Right kidney (tissue), 1 donor: ENCODE measurements at regions not wholly inside any gene's neighbourhood (a gene's known extent, or its start where the extent isn't known, plus 50 kb on each side); places are given as distances from the start of the nearest gene placed in this dataset.
"Not testable (repeated sequence)": the region's sequence is repeated elsewhere in the genome, so short reads cannot be mapped to it uniquely, and the experiment has no call there.

Source experiments
- DNase-seq: peaks from one replicate; pipeline ENCODE4 v3.0.0-alpha.2; 2016

DNA sequence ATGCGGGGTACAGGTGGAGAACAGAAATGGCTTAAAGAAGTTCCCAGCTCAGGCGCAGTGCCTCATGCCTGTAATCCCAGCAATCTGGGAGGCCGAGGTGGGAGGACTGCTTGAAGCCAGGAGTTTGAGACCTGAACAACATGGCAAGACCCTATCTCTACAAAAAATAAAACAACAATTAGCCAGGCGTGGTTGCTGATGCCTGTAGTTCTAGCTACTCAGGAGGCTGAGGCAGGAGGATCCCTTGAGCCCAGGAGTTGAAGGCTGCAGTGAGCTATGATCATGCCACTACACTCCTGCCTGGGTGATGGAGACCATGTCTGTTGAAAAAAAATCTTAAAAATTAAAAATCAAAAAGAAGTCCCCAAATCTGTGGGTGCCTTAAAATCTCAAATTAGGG lies 228.3 kb upstream of the WSB1 start:
- DNase-seq, result no peak

GRCh38 chr17:27066315-27066714 lies 227.6 kb upstream of the WSB1 start:
- DNase-seq, result no peak

- DNase-seq, result no peak
Measured at GRCh38 chr17:27069842-27070508, 223.9 kb upstream of the WSB1 start.

DNA sequence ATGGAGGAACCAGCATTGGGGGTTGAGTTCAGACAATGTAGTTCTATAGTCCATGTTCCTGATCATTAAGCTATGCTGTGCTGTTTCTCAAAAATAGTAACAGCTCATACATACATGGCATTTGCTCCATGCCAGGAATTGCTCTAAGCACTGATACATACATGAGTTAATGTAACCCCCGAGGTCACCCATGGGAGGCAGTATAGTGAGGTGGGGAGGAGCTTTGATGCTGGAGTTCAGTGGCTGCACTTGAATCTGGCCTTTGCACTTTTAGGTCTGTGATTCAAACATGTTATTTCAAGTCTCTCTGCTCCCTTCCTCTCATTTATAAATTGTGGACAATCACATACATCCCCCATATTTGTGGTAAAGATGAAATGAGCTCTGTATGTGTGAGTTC lies 223.1 kb upstream of the WSB1 start:
- DNase-seq, result no peak

DNA sequence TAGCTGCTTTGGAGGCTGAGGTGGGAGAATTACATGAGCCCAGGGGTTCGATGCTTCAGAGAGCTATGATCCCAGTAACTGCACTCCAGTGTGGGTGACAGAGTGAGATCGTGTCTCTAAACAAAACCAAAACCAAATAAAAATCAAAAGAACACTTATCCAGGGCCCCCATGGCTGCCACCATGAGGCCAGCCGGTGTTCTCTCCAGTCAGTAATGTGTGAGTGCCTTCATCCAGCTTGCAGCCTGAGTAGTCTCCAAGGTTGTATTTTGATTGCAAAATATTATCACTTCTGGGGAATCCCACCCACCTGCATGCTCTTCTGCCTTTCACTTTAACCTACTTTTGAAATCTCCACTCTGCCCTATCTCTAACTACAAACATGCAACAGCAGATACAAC lies 221.0 kb upstream of the WSB1 start:
- DNase-seq, result no peak

DNA sequence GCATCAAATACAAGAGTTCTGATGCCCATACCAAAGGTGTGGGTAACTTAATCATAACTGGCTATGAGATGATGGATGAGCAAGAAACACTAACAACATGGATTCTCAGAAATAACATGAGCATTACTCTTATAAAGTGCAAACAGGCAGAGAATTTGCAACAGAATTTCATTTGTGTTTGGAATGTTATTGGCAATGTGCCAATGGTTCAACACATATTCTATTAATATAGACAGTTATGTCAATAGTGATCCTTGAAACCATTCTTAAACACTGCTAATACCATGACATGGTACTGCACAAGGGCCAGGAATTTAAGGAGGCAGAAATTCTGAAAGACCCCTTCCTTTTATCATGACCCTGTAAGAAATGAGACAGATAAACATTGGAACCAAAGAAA lies 217.1 kb upstream of the WSB1 start:
- DNase-seq, result no peak

GRCh38 chr17:27078296-27078695 lies 215.6 kb upstream of the WSB1 start:
- DNase-seq, result no peak

GRCh38 chr17:27079660-27080059 lies 214.3 kb upstream of the WSB1 start:
- no peak for DNase-seq

GRCh38 chr17:27081002-27081638 lies 212.8 kb upstream of the WSB1 start:
- no peak for DNase-seq

GRCh38 chr17:27082023-27082774 lies 211.7 kb upstream of the WSB1 start:
- no peak for DNase-seq

- DNase-seq, result no peak
Measured at GRCh38 chr17:27082775-27083154, 211.1 kb upstream of the WSB1 start.

- no peak for DNase-seq
Measured at GRCh38 chr17:27083408-27084185, 210.3 kb upstream of the WSB1 start.

- no peak for DNase-seq
Measured at GRCh38 chr17:27085517-27085916, 208.4 kb upstream of the WSB1 start.

DNA sequence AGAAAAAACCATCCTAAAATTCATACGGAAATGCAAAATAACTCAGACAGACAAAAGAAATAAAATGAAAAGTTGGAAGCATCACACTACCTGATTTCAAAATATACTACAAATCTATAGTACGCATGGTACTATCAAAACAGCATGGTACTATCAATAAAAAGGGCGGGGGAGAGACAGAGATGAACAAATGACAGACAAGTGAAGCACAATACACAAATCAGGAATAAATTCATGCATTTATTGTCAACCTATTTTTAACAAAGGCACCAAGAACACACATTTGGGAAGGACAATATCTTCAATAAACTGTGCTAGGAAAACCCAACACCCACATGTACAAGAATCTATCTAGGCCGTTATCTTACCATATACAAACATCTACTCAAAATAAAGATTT lies 207.4 kb upstream of the WSB1 start:
- DNase-seq, result no peak

DNA sequence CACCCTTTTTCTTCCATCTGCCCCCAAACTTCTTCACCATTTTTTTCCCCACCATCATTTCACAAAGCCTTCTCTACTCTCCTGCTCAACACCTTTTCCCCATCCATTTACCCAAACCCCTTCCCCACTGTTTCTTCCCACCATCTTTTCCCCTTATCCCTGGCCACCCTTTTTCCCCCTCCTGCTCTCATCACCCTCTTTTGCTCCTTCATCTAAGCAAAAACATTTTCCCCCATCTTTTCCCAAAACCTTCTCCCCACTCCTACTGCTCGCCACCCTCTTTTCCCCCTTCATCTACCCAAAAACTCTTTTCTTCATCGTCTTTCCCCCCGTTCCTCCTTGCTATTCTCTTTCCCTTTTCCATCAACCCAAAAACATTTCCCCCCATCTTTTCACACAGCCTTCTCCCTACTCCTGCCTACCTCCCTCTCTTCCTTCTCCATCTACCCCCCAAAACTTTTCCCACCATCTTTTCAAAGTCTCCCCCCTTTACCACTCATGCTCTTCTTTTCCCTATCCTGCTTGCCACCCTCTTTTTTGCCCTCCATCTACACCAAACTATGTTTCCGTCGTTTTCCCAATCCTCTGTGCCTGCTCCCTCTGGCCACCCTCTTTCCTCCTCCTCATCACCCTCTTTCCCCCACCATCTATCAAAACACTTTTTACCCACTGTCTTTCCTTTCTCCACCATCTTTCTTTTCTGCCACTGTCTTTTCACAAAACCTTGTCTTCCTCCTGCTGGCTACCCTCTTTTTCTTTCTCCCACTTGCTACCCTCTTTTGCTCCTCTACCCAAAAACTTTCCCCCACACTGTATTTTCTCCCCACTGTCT lies 205.8 kb upstream of the WSB1 start:
- DNase-seq, result no peak

DNA sequence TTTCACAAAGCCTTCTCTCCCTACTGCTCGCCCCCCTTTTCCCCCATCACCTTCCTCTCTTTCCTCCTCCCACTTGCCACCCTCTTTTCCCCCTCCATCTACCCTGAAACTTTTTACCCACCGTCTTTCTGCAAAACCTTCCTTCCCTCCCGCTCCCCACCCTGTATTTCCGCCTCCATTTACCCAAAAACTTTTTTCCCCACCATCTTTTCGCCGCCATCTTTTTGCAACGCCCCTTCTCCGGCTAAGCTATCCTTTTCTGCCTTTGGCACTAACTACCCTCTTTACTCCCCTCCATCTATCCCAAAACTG lies 205.2 kb upstream of the WSB1 start:
- no peak for DNase-seq

DNA sequence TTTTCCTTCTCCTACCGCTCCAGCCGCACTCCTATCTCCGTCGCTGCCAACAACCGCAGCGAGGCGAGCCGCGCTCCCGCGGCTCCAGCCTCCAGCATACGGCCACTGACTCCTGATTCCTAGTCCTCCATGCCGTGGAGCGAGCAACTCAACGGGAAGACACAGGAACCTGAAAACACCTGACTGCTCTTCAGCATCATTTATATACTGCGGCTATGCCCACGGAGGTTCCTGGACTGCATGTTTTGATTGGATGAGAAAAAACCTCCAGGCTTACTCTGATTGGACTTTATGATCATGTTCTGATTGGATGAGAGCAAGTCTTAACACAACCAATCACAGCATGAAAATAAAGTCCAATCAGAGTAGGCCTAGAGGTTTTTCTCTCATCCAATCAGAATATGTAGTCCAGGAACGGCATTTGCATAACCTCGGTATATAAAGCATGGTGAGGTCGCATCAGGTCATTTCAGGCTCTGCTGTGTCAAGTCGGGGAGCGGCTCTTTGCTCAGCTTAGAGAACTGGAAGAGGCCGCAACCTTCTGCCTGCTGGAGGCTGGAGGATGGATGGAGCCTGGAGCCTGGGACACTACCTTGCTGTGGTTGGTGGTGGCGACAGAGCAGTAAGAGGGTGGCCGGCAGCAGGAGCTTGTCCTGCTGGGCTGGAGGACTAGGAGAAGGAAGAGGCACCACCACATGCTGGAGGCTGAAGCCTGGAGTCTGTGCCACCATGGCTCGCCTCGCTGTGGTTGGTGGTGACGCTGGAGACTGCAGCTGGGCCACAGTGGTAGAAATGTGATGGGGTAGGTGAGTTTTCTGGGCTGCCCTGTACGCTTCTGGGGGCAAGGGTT lies 204.6 kb upstream of the WSB1 start:
- DNase-seq, result not testable (repeated sequence)

DNA sequence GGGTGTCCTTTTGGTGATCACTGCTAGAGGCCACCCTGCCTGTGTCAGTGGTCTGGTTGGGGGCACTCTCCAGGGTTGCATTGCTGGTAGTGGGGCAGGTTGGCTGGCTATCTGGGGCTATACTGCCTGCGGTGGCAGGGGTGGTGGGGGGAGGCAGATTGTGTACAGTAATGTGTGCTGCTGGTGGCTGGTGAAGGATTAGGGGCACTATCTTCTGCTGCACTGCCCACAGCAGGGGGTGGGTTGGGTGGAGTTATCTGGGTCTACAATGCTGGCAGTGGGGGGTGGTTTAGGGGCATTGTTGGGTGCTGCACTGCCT lies 204.0 kb upstream of the WSB1 start:
- DNase-seq, result no peak

DNA sequence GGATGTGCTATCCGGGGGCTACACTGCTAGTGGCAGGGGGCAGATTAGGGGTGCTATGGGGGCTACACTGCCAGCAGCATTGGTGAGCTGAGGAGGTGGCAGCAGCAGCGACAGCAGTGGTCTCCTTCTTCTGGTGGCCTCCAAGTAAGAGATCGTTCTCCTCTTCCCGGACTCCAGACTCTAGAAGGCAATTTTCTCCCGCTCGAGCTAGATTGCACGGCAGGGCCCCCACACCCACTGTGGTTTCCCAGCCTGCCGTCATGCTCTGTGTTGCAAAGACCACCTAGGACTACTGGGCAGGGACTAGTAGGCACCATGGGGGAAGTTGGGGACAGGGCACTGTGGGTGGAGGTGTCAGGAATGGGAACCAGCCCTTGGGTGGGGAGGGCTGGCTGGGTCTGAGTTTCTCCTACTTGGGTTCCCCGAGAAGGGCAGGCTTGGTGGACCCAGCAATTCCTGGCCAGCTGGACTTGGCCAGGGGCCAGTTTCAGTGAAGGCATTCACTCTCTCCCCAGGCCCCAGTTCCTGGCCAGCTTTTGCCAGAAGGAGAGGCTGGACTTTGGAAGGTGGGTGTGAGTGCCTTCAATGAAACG lies 203.4 kb upstream of the WSB1 start:
- not testable (repeated sequence) for DNase-seq

GRCh38 chr17:27091043-27091497 lies 202.8 kb upstream of the WSB1 start:
- no peak for DNase-seq

DNA sequence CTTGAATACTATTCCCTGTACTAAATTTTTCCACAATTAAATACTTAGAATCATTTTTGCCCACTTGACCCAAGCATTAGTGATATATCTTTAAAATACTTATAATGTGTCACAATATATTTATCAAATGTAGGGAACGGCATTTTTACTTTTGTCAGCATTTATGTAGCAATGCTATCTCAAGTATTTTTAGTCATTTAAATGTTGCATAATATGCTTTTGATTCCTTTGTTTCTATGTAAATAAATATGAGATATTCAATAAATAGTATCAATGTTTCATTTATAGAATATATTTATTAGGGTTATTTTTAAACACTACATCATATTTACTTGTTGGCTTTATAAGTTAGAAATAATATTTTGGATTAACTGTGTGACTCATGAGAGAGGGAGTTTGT lies 199.7 kb upstream of the WSB1 start:
- DNase-seq, result not testable (repeated sequence)
